H9 (cell line): ENCODE measurements at regions not wholly inside any gene's neighbourhood (a gene's known extent, or its start where the extent isn't known, plus 50 kb on each side); places are given as distances from the start of the nearest gene placed in this dataset.

ENCODE experiments used
- DNase-seq: peaks from one replicate; pipeline ENCODE4 v3.0.0-alpha.2; 2017
- H2AFZ ChIP-seq: one replicate; pipeline ENCODE4 v1.6.1; 2013; ENCODE audit warnings: mild to moderate bottlenecking, low read length, control low read depth, moderate library complexity
- H2AK5ac ChIP-seq: 2 replicates; pipeline ENCODE4 v1.6.1; 2013; ENCODE audit warnings: low read length, control low read depth, mixed read lengths; ENCODE audit not compliant: insufficient read length
- H2BK120ac ChIP-seq: one replicate; pipeline ENCODE4 v1.6.1; 2013; ENCODE audit warnings: low read depth, mild to moderate bottlenecking, low read length, control low read depth, inconsistent platforms; ENCODE audit not compliant: poor library complexity, severe bottlenecking
- H2BK12ac ChIP-seq: 2 replicates; pipeline ENCODE4 v1.6.1; 2013; ENCODE audit warnings: low read length, control low read depth, mixed read lengths, low read depth; ENCODE audit not compliant: insufficient read length
- H2BK15ac ChIP-seq: 2 replicates; pipeline ENCODE4 v1.6.1; 2013; ENCODE audit warnings: low read depth, low read length, control low read depth
- H2BK20ac ChIP-seq: one replicate; pipeline ENCODE4 v1.6.1; 2013; ENCODE audit warnings: low read depth, mild to moderate bottlenecking, low read length, control low read depth, inconsistent platforms; ENCODE audit not compliant: poor library complexity, severe bottlenecking
- H2BK5ac ChIP-seq: 2 replicates; pipeline ENCODE4 v1.6.1; 2013; ENCODE audit warnings: low read length, control low read depth, mixed read lengths; ENCODE audit not compliant: insufficient read length
- H3K14ac ChIP-seq: 2 replicates; pipeline ENCODE4 v1.6.1; 2013; ENCODE audit warnings: low read length, control low read depth; ENCODE audit not compliant: insufficient read depth
- H3K18ac ChIP-seq: 2 replicates; pipeline ENCODE4 v1.6.1; 2013; ENCODE audit warnings: low read depth, mild to moderate bottlenecking, mixed read lengths, low read length, control low read depth; ENCODE audit not compliant: insufficient read length
- H3K23ac ChIP-seq: 2 replicates; pipeline ENCODE4 v1.6.1; 2013; ENCODE audit warnings: low read length, control low read depth, mixed read lengths, low read depth; ENCODE audit not compliant: insufficient read length
- H3K23me2 ChIP-seq: 2 replicates; pipeline ENCODE4 v1.6.1; 2013; ENCODE audit warnings: low read depth, mild to moderate bottlenecking, mixed read lengths, low read length, control low read depth; ENCODE audit not compliant: insufficient read length, poor library complexity, severe bottlenecking
- H3K27ac ChIP-seq: 2 replicates; pipeline ENCODE4 v1.5.1; 2013; ENCODE audit warnings: low read length, control low read depth, mixed read lengths, low read depth; ENCODE audit not compliant: insufficient read length
- H3K27me3 ChIP-seq: 2 replicates; pipeline ENCODE4 v1.6.1; 2013; ENCODE audit warnings: low read length, control low read depth, inconsistent platforms; ENCODE audit not compliant: insufficient read depth
- H3K4ac ChIP-seq: 2 replicates; pipeline ENCODE4 v1.6.1; 2013; ENCODE audit warnings: low read depth, mild to moderate bottlenecking, control low read depth, inconsistent platforms, low read length, moderate library complexity
- H3K4me1 ChIP-seq: 2 replicates; pipeline ENCODE4 v1.6.1; 2013; ENCODE audit warnings: low read length, control low read depth, inconsistent platforms; ENCODE audit not compliant: insufficient read depth
- H3K4me2 ChIP-seq: 2 replicates; pipeline ENCODE4 v1.6.1; 2013; ENCODE audit warnings: low read length, control low read depth, mixed read lengths; ENCODE audit not compliant: insufficient read length, insufficient read depth
- H3K56ac ChIP-seq: 2 replicates; pipeline ENCODE4 v1.6.1; 2013; ENCODE audit warnings: low read depth, mild to moderate bottlenecking, mixed read lengths, low read length, control low read depth; ENCODE audit not compliant: insufficient read length
- H3K79me1 ChIP-seq: 2 replicates; pipeline ENCODE4 v1.6.1; 2013; ENCODE audit warnings: low read depth, mild to moderate bottlenecking, moderate library complexity, low read length, control low read depth, inconsistent platforms; ENCODE audit not compliant: insufficient read depth, poor library complexity, severe bottlenecking
- H3K79me2 ChIP-seq: 2 replicates; pipeline ENCODE4 v1.6.1; 2013; ENCODE audit warnings: low read length, control low read depth, inconsistent platforms; ENCODE audit not compliant: insufficient read depth
- H3K9ac ChIP-seq: 2 replicates; pipeline ENCODE4 v1.6.1; 2013; ENCODE audit warnings: low read length, control low read depth, mixed read lengths; ENCODE audit not compliant: insufficient read length; ENCODE audit errors: extremely low read depth
- H3K9me3 ChIP-seq: one replicate; pipeline ENCODE4 v1.6.1; 2013; ENCODE audit warnings: low read depth, low read length, inconsistent platforms; ENCODE audit not compliant: control insufficient read depth
- H3T11ph ChIP-seq: one replicate; pipeline ENCODE4 v1.6.1; 2013; ENCODE audit warnings: mild to moderate bottlenecking, low read length, control low read depth, inconsistent platforms
- H4K20me1 ChIP-seq: one replicate; pipeline ENCODE4 v1.6.1; 2013; ENCODE audit not compliant: control insufficient read depth, insufficient read length, insufficient read depth
- H4K5ac ChIP-seq: 2 replicates; pipeline ENCODE4 v1.6.1; 2013; ENCODE audit warnings: low read depth, mild to moderate bottlenecking, mixed read lengths, low read length, control low read depth; ENCODE audit not compliant: insufficient read length
- H4K8ac ChIP-seq: replicated peaks from 2 replicates; pipeline ENCODE4 v1.6.1; 2013; ENCODE audit warnings: low read length, control low read depth, mixed read lengths, low read depth; ENCODE audit not compliant: insufficient read length
- H4K91ac ChIP-seq: 2 replicates; pipeline ENCODE4 v1.6.1; 2013; ENCODE audit warnings: low read depth, mild to moderate bottlenecking, moderate library complexity, mixed read lengths, low read length, control low read depth; ENCODE audit not compliant: insufficient read length
- H3K27ac Mint-ChIP-seq, 3 experiments: 2 replicates in 2 of 3; 3 replicates in 1 of 3; pipeline ENCODE4 v1.8.0; 2020 to 2021; ENCODE audit warnings: mixed read lengths in 3 of 3, mild to moderate bottlenecking in 1 of 3, moderate library complexity in 1 of 3
- H3K27me3 Mint-ChIP-seq: 2 replicates; pipeline ENCODE4 v1.8.0; 2021; ENCODE audit warnings: low read depth, mild to moderate bottlenecking, moderate library complexity, mixed read lengths
- H3K36me3 Mint-ChIP-seq, 3 experiments: 2 replicates in 2 of 3; 3 replicates in 1 of 3; pipeline ENCODE4 v1.8.0; 2020 to 2021; ENCODE audit warnings: low read depth in 3 of 3, mixed read lengths in 3 of 3; ENCODE audit not compliant: insufficient read depth in 1 of 3
- H3K4me1 Mint-ChIP-seq, 2 experiments: 2 replicates each; pipeline ENCODE4 v1.8.0; 2020; ENCODE audit warnings: mixed read lengths in 2 of 2
- H3K4me3 Mint-ChIP-seq, 2 experiments: 2 replicates in 1 of 2; 3 replicates in 1 of 2; pipeline ENCODE4 v1.8.0; 2020 to 2021; ENCODE audit warnings: mild to moderate bottlenecking in 2 of 2, mixed read lengths in 2 of 2, moderate library complexity in 1 of 2
- H3K9me3 Mint-ChIP-seq, 2 experiments: 2 replicates in 1 of 2; 3 replicates in 1 of 2; pipeline ENCODE4 v1.8.0; 2020; ENCODE audit warnings: mild to moderate bottlenecking in 2 of 2, mixed read lengths in 2 of 2, moderate library complexity in 1 of 2
- CTCF ChIP-seq: fragments of 200-600 bp; sonication (generic); conservative IDR thresholded peaks from 3 replicates; pipeline ENCODE4 v1.8.0; 2021; ENCODE audit warnings: antibody characterized with exemption, mild to moderate bottlenecking

GRCh38 chr12:75712223-75712622 is 200.8 kb upstream of the KRR1 start:
- Histone ChIP-seq H2BK20ac (no peak overlapping the region), H3K56ac (no peak overlapping the region), H4K20me1 (no peaks in the 10 kb centered on the region), H3K18ac (no peak overlapping the region), H3K4me2 (no peak overlapping the region), H3K23me2 (no peaks in the 10 kb centered on the region), H3K79me2 (no peaks in the 10 kb centered on the region), H2BK5ac (no peak overlapping the region), H4K5ac (no peak overlapping the region), H3K4ac (no peak overlapping the region), H2AK5ac (no peak overlapping the region), H2AFZ (no peak overlapping the region), H3K79me1 (no peaks in the 10 kb centered on the region), H2BK120ac (no peak overlapping the region), H4K91ac (no peak overlapping the region), H2BK15ac (no peak overlapping the region), H2BK12ac (no peak overlapping the region), H3K14ac (no peak overlapping the region), H3K27me3 (no peaks in the 10 kb centered on the region), H3K23ac (no peak overlapping the region), H3K27ac (no peak overlapping the region), H3K4me1 (peaks cover 6% of the 10 kb centered on the region; the same call in 1 of the 2 replicates), H3T11ph (no peak overlapping the region), H3K9ac (no peak overlapping the region), H4K8ac (no peak overlapping the region), H3K9me3 (no peaks in the 10 kb centered on the region)
- DNase-seq: no peak
- Mint-ChIP-seq H3K9me3 (no peaks in the 10 kb centered on the region), H3K36me3 (no peaks in the 10 kb centered on the region), H3K27me3 (no peaks in the 10 kb centered on the region), H3K4me3 (no peak overlapping the region), H3K27ac (no peak overlapping the region), H3K4me1 (peaks cover 23 to 31% of the 10 kb centered on the region in 2 experiments)
- no peak for TF ChIP-seq CTCF
